ENCODE measurements at regions not wholly inside any gene's neighbourhood (a gene's known extent, or its start where the extent isn't known, plus 50 kb on each side); places are given as distances from the start of the nearest gene placed in this dataset.

DNA sequence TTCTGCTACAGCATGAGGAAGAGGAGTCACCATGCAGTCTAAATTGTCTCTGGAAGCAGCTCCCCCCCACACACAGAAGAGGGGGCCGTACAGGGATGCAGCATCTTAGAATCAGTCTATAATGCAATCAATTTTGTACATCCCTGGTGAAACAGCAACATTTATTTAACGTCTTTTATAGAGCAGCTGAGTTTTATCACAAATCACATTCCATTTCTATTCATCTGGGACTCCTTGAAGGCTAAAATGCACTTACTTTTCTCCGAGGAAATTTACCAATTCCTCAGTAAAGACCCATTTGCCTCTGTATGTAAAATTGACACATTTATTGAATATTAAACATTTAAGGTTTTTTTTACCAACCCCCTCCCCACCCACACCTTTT is 193.9 kb downstream of the PHETA1 start:
- TF ChIP-seq, protein P1, sequence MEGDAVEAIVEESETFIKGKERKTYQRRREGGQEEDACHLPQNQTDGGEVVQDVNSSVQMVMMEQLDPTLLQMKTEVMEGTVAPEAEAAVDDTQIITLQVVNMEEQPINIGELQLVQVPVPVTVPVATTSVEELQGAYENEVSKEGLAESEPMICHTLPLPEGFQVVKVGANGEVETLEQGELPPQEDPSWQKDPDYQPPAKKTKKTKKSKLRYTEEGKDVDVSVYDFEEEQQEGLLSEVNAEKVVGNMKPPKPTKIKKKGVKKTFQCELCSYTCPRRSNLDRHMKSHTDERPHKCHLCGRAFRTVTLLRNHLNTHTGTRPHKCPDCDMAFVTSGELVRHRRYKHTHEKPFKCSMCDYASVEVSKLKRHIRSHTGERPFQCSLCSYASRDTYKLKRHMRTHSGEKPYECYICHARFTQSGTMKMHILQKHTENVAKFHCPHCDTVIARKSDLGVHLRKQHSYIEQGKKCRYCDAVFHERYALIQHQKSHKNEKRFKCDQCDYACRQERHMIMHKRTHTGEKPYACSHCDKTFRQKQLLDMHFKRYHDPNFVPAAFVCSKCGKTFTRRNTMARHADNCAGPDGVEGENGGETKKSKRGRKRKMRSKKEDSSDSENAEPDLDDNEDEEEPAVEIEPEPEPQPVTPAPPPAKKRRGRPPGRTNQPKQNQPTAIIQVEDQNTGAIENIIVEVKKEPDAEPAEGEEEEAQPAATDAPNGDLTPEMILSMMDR (IDR thresholded peaks at IDR 0.05) = no peak
- TF ChIP-seq POLR2A (IDR thresholded peaks at IDR 0.05) = no peak
- no peak for TF ChIP-seq POLR2AphosphoS5 (IDR thresholded peaks at IDR 0.05)

Data from breast epithelium (tissue), 3 donors.